Tibial nerve (tissue), 4 donors: ENCODE measurements at regions not wholly inside any gene's neighbourhood (a gene's known extent, or its start where the extent isn't known, plus 50 kb on each side); places are given as distances from the start of the nearest gene placed in this dataset.

Source experiments
- EP300 ChIP-seq, 2 donors: sonication (generic); formaldehyde crosslinking; IDR thresholded peaks; one replicate each; pipeline ENCODE4 v1.6.1; 2017; ENCODE audit warnings: antibody characterized with exemption in 2 of 2, mild to moderate bottlenecking in 1 of 2
- TF ChIP-seq, protein P1 (sequence below), 5 experiments: fragments of 200-600 bp in 3 of 5; fragments of 450-650 bp in 2 of 5; sonication (generic) in 3 of 5; IDR thresholded peaks; one replicate each; pipeline ENCODE4 v1.5.1; 2016 to 2019; ENCODE audit warnings: antibody characterized with exemption in 5 of 5, mild to moderate bottlenecking in 3 of 5, moderate library complexity in 2 of 5

DNA sequence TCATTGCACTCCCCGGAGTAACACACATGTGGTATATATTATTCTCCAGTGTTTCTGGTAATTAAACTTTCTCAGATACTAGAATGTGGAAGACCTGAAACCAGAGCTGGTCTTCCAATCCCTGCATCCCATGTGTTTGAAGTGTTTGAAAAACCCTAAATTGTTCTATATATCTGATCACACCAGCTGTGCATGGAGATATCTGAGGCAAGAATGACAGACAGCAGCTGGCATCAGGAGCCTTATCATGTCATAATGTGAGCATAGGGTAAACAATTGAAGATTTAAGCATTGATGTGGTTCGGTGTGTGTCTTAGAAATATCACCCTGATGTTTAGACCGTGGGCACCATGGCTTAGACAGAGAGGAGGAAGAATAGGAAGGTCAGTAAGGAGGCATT, 251.0 kb downstream of the CDH11 start:
- TF ChIP-seq, protein P1, sequence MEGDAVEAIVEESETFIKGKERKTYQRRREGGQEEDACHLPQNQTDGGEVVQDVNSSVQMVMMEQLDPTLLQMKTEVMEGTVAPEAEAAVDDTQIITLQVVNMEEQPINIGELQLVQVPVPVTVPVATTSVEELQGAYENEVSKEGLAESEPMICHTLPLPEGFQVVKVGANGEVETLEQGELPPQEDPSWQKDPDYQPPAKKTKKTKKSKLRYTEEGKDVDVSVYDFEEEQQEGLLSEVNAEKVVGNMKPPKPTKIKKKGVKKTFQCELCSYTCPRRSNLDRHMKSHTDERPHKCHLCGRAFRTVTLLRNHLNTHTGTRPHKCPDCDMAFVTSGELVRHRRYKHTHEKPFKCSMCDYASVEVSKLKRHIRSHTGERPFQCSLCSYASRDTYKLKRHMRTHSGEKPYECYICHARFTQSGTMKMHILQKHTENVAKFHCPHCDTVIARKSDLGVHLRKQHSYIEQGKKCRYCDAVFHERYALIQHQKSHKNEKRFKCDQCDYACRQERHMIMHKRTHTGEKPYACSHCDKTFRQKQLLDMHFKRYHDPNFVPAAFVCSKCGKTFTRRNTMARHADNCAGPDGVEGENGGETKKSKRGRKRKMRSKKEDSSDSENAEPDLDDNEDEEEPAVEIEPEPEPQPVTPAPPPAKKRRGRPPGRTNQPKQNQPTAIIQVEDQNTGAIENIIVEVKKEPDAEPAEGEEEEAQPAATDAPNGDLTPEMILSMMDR (IDR thresholded peaks at IDR 0.05) = no peak
- no peak for TF ChIP-seq EP300 (IDR thresholded peaks at IDR 0.05)
